Upper lobe of left lung (tissue), 6 donors: ENCODE measurements at regions not wholly inside any gene's neighbourhood (a gene's known extent, or its start where the extent isn't known, plus 50 kb on each side); places are given as distances from the start of the nearest gene placed in this dataset.

Source experiments
- ATAC-seq, 2 donors: fragments of 200-7000 bp; cut with Tn5 transposase; one replicate each; pipeline ENCODE4 v1.9.1; 2022; ENCODE audit warnings: mild to moderate bottlenecking in 2 of 2, moderate library complexity in 2 of 2; ENCODE audit not compliant: low FRiP score in 2 of 2
- DNase-seq, 2 donors: peaks; one replicate each; pipeline ENCODE4 v3.0.0-alpha.2; 2019 to 2020
- H3K27ac ChIP-seq, 4 donors: fragments of 200-600 bp; sonication (generic); one replicate each; pipeline ENCODE4 v1.5.1; 2016 to 2019
- H3K27me3 ChIP-seq, 4 donors: fragments of 200-600 bp; sonication (generic); one replicate each; pipeline ENCODE4 v1.5.1; 2017 to 2019
- H3K36me3 ChIP-seq, 4 donors: fragments of 200-600 bp; sonication (generic); one replicate each; pipeline ENCODE4 v1.5.1; 2016 to 2019
- H3K4me1 ChIP-seq, 4 donors: fragments of 200-600 bp; sonication (generic); one replicate each; pipeline ENCODE4 v1.5.1; 2018 to 2019
- H3K4me3 ChIP-seq, 4 donors: fragments of 200-600 bp; sonication (generic); one replicate each; pipeline ENCODE4 v1.5.1; 2017 to 2019; ENCODE audit warnings: mild to moderate bottlenecking in 2 of 4, moderate library complexity in 1 of 4
- H3K9me3 ChIP-seq, 4 donors: fragments of 200-600 bp; sonication (generic); one replicate each; pipeline ENCODE4 v1.5.1; 2018 to 2019
- CTCF ChIP-seq, 6 experiments: fragments of 450-650 bp in 4 of 6; fragments of 200-600 bp in 2 of 6; sonication (generic) in 2 of 6; IDR thresholded peaks; one replicate each; pipeline ENCODE4 v1.5.1; 2016 to 2019; ENCODE audit warnings: antibody characterized with exemption in 6 of 6
- EP300 ChIP-seq, 4 donors: sonication (generic); formaldehyde crosslinking; IDR thresholded peaks; one replicate each; pipeline ENCODE4 v1.5.1; 2017; ENCODE audit warnings: antibody characterized with exemption in 4 of 4, control low read depth in 2 of 4
- POLR2A ChIP-seq, 4 donors: fragments of 450-650 bp; IDR thresholded peaks; one replicate each; pipeline ENCODE4 v1.5.1; 2016 to 2017; ENCODE audit warnings: antibody characterized with exemption in 4 of 4, mild to moderate bottlenecking in 2 of 4
- POLR2AphosphoS5 ChIP-seq, 2 donors: sonication (generic); formaldehyde crosslinking; IDR thresholded peaks; one replicate each; pipeline ENCODE4 v1.5.1; 2017; ENCODE audit warnings: antibody characterized with exemption in 2 of 2
- WGBS, 2 donors: methylation state at CpG; one replicate each; pipeline ENCODE4 v1.1.5; 2017 to 2018; 5-methylcytosine and 5-hydroxymethylcytosine counted together
- donor health status: DM: no; HTN: no; CAD: no; lungs with moderate emphysema.
- donor health status: DM: no; HTN: yes; CAD: no; lungs with severe emphysema.

- WGBS, 2 donors: 40 to 80% methylated on average over 1 to 3 of the region's 3 CpGs
- Histone ChIP-seq H3K36me3 (no peaks in the 10 kb centered on the region), H3K4me1 (no peaks in the 10 kb centered on the region), H3K27ac (no peak overlapping the region), H3K27me3 (no peaks in the 10 kb centered on the region), H3K9me3 (no peaks in the 10 kb centered on the region), H3K4me3 (no peak overlapping the region)
- no peak for ATAC-seq
- no peak for TF ChIP-seq POLR2A (IDR thresholded peaks at IDR 0.05)
- TF ChIP-seq EP300 (IDR thresholded peaks at IDR 0.05): no peak
- no peak for TF ChIP-seq CTCF (IDR thresholded peaks at IDR 0.05)
- TF ChIP-seq POLR2AphosphoS5 (IDR thresholded peaks at IDR 0.05): no peak
- DNase-seq: no peak
Measured at GRCh38 chrX:128518508-128518907, 466.3 kb upstream of the ACTRT1 start.

GRCh38 chrX:128517691-128518090, 465.5 kb upstream of the ACTRT1 start:
- DNase-seq (no peak), ATAC-seq (no peak)
- 46% methylated on average over 3 of the region's 3 CpGs; no CpG with 5 or more reads in 1 of the 2 donors for WGBS, 2 donors
- Histone ChIP-seq H3K4me1 (no peaks in the 10 kb centered on the region), H3K4me3 (no peak overlapping the region), H3K27me3 (no peaks in the 10 kb centered on the region), H3K9me3 (no peaks in the 10 kb centered on the region), H3K36me3 (no peaks in the 10 kb centered on the region), H3K27ac (no peak overlapping the region)
- no peak for TF ChIP-seq POLR2A (IDR thresholded peaks at IDR 0.05)
- no peak for TF ChIP-seq CTCF (IDR thresholded peaks at IDR 0.05)
- no peak for TF ChIP-seq EP300 (IDR thresholded peaks at IDR 0.05)
- no peak for TF ChIP-seq POLR2AphosphoS5 (IDR thresholded peaks at IDR 0.05)

- no peak for ATAC-seq
- no peak for DNase-seq
- H3K9me3 ChIP-seq: no peaks in the 10 kb centered on the region
- TF ChIP-seq POLR2A (IDR thresholded peaks at IDR 0.05) (no peak), POLR2AphosphoS5 (IDR thresholded peaks at IDR 0.05) (no peak), CTCF (IDR thresholded peaks at IDR 0.05) (no peak), EP300 (IDR thresholded peaks at IDR 0.05) (no peak)
- no peak overlapping the region for H3K27ac ChIP-seq
- no peak overlapping the region for H3K4me3 ChIP-seq
- no peaks in the 10 kb centered on the region for H3K27me3 ChIP-seq
- no peaks in the 10 kb centered on the region for H3K36me3 ChIP-seq
- H3K4me1 ChIP-seq: no peaks in the 10 kb centered on the region
Measured at GRCh38 chrX:128504496-128504895, 452.3 kb upstream of the ACTRT1 start.

- no peaks in the 10 kb centered on the region for H3K27me3 ChIP-seq
Measured at GRCh38 chrX:128464116-128464515, 411.9 kb upstream of the ACTRT1 start.

More at GRCh38 chrX:128464116-128464515, 411.9 kb upstream of the ACTRT1 start:
- H3K4me1 ChIP-seq: no peaks in the 10 kb centered on the region
- DNase-seq (no peak), ATAC-seq (no peak)
- TF ChIP-seq POLR2A (IDR thresholded peaks at IDR 0.05) (no peak), POLR2AphosphoS5 (IDR thresholded peaks at IDR 0.05) (no peak), EP300 (IDR thresholded peaks at IDR 0.05) (no peak), CTCF (IDR thresholded peaks at IDR 0.05) (no peak)
- no peaks in the 10 kb centered on the region for H3K9me3 ChIP-seq
- H3K27ac ChIP-seq: no peak overlapping the region
- WGBS, 2 donors: 77 to 84% methylated on average over 5 of the region's 5 CpGs
- no peak overlapping the region for H3K4me3 ChIP-seq
- no peaks in the 10 kb centered on the region for H3K36me3 ChIP-seq
